ENCODE measurements at regions not wholly inside any gene's neighbourhood (a gene's known extent, or its start where the extent isn't known, plus 50 kb on each side); places are given as distances from the start of the nearest gene placed in this dataset.

GRCh38 chr6:153804755-153805330 is 234.2 kb upstream of the OPRM1 start:
- in situ Hi-C loops (cut with MboI), result no loop called here
- no peak overlapping the region for H3K4me3 ChIP-seq
- no peak overlapping the region for H3K9ac ChIP-seq (ENCODE audit: insufficient read depth in 1 of 2, low read depth in 2 of 2, low read length in 2 of 2)
- H4K20me1 ChIP-seq (replicated peaks; ENCODE audit: control insufficient read depth, insufficient read depth, low read length), result no peaks in the 10 kb centered on the region
- H3K27me3 ChIP-seq (ENCODE audit: control insufficient read depth in 2 of 2, insufficient read depth in 2 of 2, low read length in 2 of 2), result no peaks in the 10 kb centered on the region
- TF ChIP-seq BDP1 (IDR thresholded peaks at IDR 0.05; ENCODE audit: insufficient read depth, insufficient read length) (no peak), ZSCAN29 (IDR thresholded peaks at IDR 0.05) (no peak), MAFF (IDR thresholded peaks at IDR 0.05; ENCODE audit: low read length) (no peak), DDX20 (tag; IDR thresholded peaks at IDR 0.05; ENCODE audit: low read depth) (no peak), ZBTB1 (CRISPR knock-in tag; IDR thresholded peaks at IDR 0.05; ENCODE audit: borderline replicate concordance, low read depth) (no peak), SNAPC5 (CRISPR knock-in tag; IDR thresholded peaks at IDR 0.05) (no peak), ELK3 (CRISPR knock-in tag; IDR thresholded peaks at IDR 0.05) (no peak), ZKSCAN8 (CRISPR knock-in tag; IDR thresholded peaks at IDR 0.05) (no peak), THRB (CRISPR knock-in tag; conservative IDR thresholded peaks at IDR 0.05) (no peak), ATF6 (CRISPR knock-in tag; IDR thresholded peaks at IDR 0.05) (no peak), HDAC1 (IDR thresholded peaks at IDR 0.05) (no peak)
- TF ChIP-seq, protein P1, sequence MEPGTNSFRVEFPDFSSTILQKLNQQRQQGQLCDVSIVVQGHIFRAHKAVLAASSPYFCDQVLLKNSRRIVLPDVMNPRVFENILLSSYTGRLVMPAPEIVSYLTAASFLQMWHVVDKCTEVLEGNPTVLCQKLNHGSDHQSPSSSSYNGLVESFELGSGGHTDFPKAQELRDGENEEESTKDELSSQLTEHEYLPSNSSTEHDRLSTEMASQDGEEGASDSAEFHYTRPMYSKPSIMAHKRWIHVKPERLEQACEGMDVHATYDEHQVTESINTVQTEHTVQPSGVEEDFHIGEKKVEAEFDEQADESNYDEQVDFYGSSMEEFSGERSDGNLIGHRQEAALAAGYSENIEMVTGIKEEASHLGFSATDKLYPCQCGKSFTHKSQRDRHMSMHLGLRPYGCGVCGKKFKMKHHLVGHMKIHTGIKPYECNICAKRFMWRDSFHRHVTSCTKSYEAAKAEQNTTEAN (CRISPR knock-in tag; IDR thresholded peaks at IDR 0.05), result no peak
- FAIRE-seq (no peak), DNase-seq (ENCODE audit: extremely low read depth in 1 of 4, low spot score in 3 of 4) (no peak), ATAC-seq (no peak)
- ChIA-PET POLR2A (no interaction called here), CTCF (ENCODE audit: low intra/inter-chr PET ratio) (no interaction called here)
- H3K27ac ChIP-seq (ENCODE audit: extremely low read depth, low read depth, low read length), result no peak overlapping the region
- H3K4me2 ChIP-seq (ENCODE audit: insufficient read depth, low read length), result no peak overlapping the region
- intact Hi-C loops (cut with micrococcal nuclease), result no loop called here
- no peaks in the 10 kb centered on the region for H3K36me3 ChIP-seq (ENCODE audit: control insufficient read depth, insufficient read depth, low read length)
- WGBS (ENCODE audit: insufficient coverage, low coverage, missing lambda C conversion rate), result 1% methylated on average over 5 of the region's 5 CpGs
- no peaks in the 10 kb centered on the region; the same call in 1 of the 2 replicates for H3K9me3 ChIP-seq (replicated peaks; ENCODE audit: control insufficient read depth, insufficient read depth, low read depth, low read length)
- H3K79me2 ChIP-seq (ENCODE audit: control insufficient read depth, insufficient read depth, low read length), result no peaks in the 10 kb centered on the region
- H3K4me1 ChIP-seq (replicated peaks in 1 of 2; ENCODE audit: control insufficient read depth in 2 of 2, insufficient read depth in 2 of 2, low read length in 2 of 2), result no peaks in the 10 kb centered on the region
- BruUV-seq (replicated peaks), result no TSS peak
- H2AFZ ChIP-seq (ENCODE audit: low read depth, low read length), result no peak overlapping the region
- H3K9me1 ChIP-seq (ENCODE audit: control insufficient read depth, insufficient read depth, low read length), result no peaks in the 10 kb centered on the region
